DMS153 (cell line): ENCODE measurements at regions not wholly inside any gene's neighbourhood (a gene's known extent, or its start where the extent isn't known, plus 50 kb on each side); places are given as distances from the start of the nearest gene placed in this dataset.
A peak's percentile ranks its signal among the peaks of the same experiment; 100 is the strongest.

Experiments
- DNase-seq: peaks from one replicate; lab custom pipeline; 2025; lab: John Stamatoyannopoulos, UW

- no peak for DNase-seq
These were observed 473.6 kb upstream of the PROK2 start for GRCh38 chr3:72258361-72259141.

- no peak for DNase-seq
These were observed 472.8 kb upstream of the PROK2 start for GRCh38 chr3:72257738-72258137.

- no peak for DNase-seq
These were observed 472.3 kb upstream of the PROK2 start for GRCh38 chr3:72257203-72257602.

GRCh38 chr3:72256716-72257115, 471.8 kb upstream of the PROK2 start:
- no peak for DNase-seq

GRCh38 chr3:72255791-72256559, 471.0 kb upstream of the PROK2 start:
- peak; percentile 86 for DNase-seq

- no peak for DNase-seq
These were observed 470.2 kb upstream of the PROK2 start for GRCh38 chr3:72255191-72255590.

GRCh38 chr3:72254483-72254882, 469.5 kb upstream of the PROK2 start:
- no peak for DNase-seq

GRCh38 chr3:72250725-72251124, 465.8 kb upstream of the PROK2 start:
- no peak for DNase-seq

- DNase-seq: no peak
These were observed 463.9 kb upstream of the PROK2 start for GRCh38 chr3:72248869-72249268.

GRCh38 chr3:72248389-72248761, 463.4 kb upstream of the PROK2 start:
- DNase-seq: no peak

GRCh38 chr3:72247645-72248388, 462.9 kb upstream of the PROK2 start:
- no peak for DNase-seq

- DNase-seq: no peak
These were observed 462.2 kb upstream of the PROK2 start for GRCh38 chr3:72247126-72247525.

- DNase-seq: no peak
These were observed 461.7 kb upstream of the PROK2 start for GRCh38 chr3:72246685-72247084.

- DNase-seq: no peak
These were observed 460.3 kb upstream of the PROK2 start for GRCh38 chr3:72245183-72245811.

- no peak for DNase-seq
These were observed 459.4 kb upstream of the PROK2 start for GRCh38 chr3:72244396-72244795.

- DNase-seq: no peak
These were observed 457.4 kb upstream of the PROK2 start for GRCh38 chr3:72242326-72242725.

- DNase-seq: no peak
These were observed 456.6 kb upstream of the PROK2 start for GRCh38 chr3:72241525-72241924.

GRCh38 chr3:72240531-72240930, 455.6 kb upstream of the PROK2 start:
- DNase-seq: no peak

GRCh38 chr3:72238801-72239200, 453.9 kb upstream of the PROK2 start:
- DNase-seq: no peak

- no peak for DNase-seq
These were observed 453.2 kb upstream of the PROK2 start for GRCh38 chr3:72238010-72238691.

GRCh38 chr3:72237679-72238009, 452.7 kb upstream of the PROK2 start:
- no peak for DNase-seq

GRCh38 chr3:72234391-72234790, 449.4 kb upstream of the PROK2 start:
- DNase-seq: no peak
